ENCODE measurements at regions not wholly inside any gene's neighbourhood (a gene's known extent, or its start where the extent isn't known, plus 50 kb on each side); places are given as distances from the start of the nearest gene placed in this dataset.
"Not testable (repeated sequence)": the region's sequence is repeated elsewhere in the genome, so short reads cannot be mapped to it uniquely, and the experiment has no call there.

- no peak for DNase-seq (ENCODE audit: low spot score)
- in situ Hi-C loops (cut with MboI; ENCODE audit: low sequenced_read_pairs, unreplicated experiment): no loop called here
- TF ChIP-seq, protein P1, sequence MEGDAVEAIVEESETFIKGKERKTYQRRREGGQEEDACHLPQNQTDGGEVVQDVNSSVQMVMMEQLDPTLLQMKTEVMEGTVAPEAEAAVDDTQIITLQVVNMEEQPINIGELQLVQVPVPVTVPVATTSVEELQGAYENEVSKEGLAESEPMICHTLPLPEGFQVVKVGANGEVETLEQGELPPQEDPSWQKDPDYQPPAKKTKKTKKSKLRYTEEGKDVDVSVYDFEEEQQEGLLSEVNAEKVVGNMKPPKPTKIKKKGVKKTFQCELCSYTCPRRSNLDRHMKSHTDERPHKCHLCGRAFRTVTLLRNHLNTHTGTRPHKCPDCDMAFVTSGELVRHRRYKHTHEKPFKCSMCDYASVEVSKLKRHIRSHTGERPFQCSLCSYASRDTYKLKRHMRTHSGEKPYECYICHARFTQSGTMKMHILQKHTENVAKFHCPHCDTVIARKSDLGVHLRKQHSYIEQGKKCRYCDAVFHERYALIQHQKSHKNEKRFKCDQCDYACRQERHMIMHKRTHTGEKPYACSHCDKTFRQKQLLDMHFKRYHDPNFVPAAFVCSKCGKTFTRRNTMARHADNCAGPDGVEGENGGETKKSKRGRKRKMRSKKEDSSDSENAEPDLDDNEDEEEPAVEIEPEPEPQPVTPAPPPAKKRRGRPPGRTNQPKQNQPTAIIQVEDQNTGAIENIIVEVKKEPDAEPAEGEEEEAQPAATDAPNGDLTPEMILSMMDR (IDR thresholded peaks at IDR 0.05; ENCODE audit: borderline replicate concordance, control extremely low read depth, extremely low read depth, insufficient read depth, missing control alignments): no peak
Observed at GRCh38 chr11:29244355-29244754, 772.5 kb downstream of the KCNA4 start.

- in situ Hi-C loops (cut with MboI; ENCODE audit: low sequenced_read_pairs, unreplicated experiment): no loop called here
- DNase-seq (ENCODE audit: low spot score): no peak
- TF ChIP-seq, protein P1 (IDR thresholded peaks at IDR 0.05; ENCODE audit: borderline replicate concordance, control extremely low read depth, extremely low read depth, insufficient read depth, missing control alignments): no peak
Observed at GRCh38 chr11:29243616-29244015, 773.2 kb downstream of the KCNA4 start.

DNA sequence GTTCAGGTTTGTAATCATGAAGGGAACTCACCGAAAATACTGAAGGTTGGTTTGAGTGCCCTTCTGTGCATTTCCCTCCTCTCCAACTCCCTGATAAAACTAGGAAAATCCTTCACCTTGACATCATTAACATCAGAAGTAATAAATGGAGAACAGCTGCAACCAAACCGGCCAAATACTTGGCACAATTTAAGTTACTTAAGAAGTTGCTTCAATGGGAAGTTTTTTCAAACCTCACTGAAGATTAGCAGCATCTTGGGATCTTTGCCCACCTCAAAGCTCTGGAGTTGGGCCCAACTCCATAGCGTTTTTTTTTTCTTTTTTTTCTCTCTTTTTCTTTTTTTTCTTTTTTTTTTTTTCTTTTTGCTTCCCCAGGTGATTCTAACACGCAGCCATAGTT is 784.8 kb downstream of the KCNA4 start:
- no peak for DNase-seq (ENCODE audit: low spot score)
- in situ Hi-C loops (cut with MboI; ENCODE audit: low sequenced_read_pairs, unreplicated experiment): no loop called here
- TF ChIP-seq, protein P1 (IDR thresholded peaks at IDR 0.05; ENCODE audit: borderline replicate concordance, control extremely low read depth, extremely low read depth, insufficient read depth, missing control alignments): no peak

DNA sequence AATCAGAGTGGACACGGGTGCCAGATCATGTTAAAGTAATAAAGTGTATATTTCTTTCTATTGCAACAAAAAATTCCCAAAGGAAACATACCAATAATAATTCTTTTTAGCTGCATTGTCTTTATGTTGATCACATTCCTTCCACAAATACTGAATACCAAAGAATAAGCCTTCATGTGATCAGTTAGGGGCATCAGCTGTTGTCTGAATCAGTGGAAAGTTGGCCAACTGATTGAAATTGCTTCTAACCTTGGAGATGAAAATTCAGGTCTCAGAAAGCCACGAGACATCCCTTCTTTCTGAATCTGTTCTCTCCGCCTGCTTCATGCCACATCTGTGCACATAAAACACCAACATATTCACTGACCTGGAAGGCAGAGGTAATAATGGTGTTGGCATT is 785.2 kb downstream of the KCNA4 start:
- no peak for DNase-seq (ENCODE audit: low spot score)
- TF ChIP-seq, protein P1 (IDR thresholded peaks at IDR 0.05; ENCODE audit: borderline replicate concordance, control extremely low read depth, extremely low read depth, insufficient read depth, missing control alignments): no peak
- in situ Hi-C loops (cut with MboI; ENCODE audit: low sequenced_read_pairs, unreplicated experiment): no loop called here

GRCh38 chr11:29227811-29228210 is 789.0 kb downstream of the KCNA4 start:
- in situ Hi-C loops (cut with MboI; ENCODE audit: low sequenced_read_pairs, unreplicated experiment): no loop called here
- TF ChIP-seq, protein P1 (IDR thresholded peaks at IDR 0.05; ENCODE audit: borderline replicate concordance, control extremely low read depth, extremely low read depth, insufficient read depth, missing control alignments): no peak
- DNase-seq (ENCODE audit: low spot score): no peak

DNA sequence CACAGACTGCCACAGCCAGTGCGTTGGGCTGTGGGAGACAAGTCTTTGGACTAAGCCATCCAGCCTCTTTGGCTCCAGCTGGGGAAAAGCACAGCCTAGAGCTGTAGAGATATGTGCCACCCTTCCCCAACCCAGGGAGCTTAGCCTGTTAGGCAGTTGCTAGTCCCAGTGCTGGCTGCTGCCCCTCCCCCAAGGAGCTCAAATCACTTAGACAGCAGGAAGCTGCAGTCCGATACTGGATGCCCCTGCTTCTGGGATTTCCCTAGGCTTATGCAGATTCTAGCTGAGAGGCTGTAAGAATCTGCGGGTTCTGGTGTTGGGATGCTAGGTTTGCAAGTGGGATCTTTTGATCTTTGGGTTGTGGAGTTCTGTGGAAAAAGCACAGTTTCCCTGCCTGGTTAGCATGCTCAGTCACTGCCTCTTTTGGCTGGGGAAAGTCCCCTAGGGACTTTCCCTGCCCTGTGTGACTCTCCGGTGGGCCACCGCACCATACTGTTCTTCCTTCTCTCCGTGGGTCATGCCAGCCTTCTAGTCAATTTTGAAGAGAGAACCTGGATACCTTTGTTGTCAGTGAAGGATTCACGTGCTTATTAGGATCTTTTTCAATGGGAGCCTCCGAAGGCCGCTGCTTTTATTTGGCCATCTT is 792.0 kb downstream of the KCNA4 start:
- TF ChIP-seq, protein P1 (IDR thresholded peaks at IDR 0.05; ENCODE audit: borderline replicate concordance, control extremely low read depth, extremely low read depth, insufficient read depth, missing control alignments): no peak
- DNase-seq (ENCODE audit: low spot score): no peak
- in situ Hi-C loops (cut with MboI; ENCODE audit: low sequenced_read_pairs, unreplicated experiment): no loop called here

GRCh38 chr11:29219531-29219930 is 797.3 kb downstream of the KCNA4 start:
- in situ Hi-C loops (cut with MboI; ENCODE audit: low sequenced_read_pairs, unreplicated experiment); DNase-seq (ENCODE audit: low spot score): not testable (repeated sequence)

Measured in GM13976 (cell line).